HK-2 (cell line): ENCODE measurements at regions not wholly inside any gene's neighbourhood (a gene's known extent, or its start where the extent isn't known, plus 50 kb on each side); places are given as distances from the start of the nearest gene placed in this dataset.
A peak's percentile ranks its signal among the peaks of the same experiment; 100 is the strongest.
"Not testable (repeated sequence)": the region's sequence is repeated elsewhere in the genome, so short reads cannot be mapped to it uniquely, and the experiment has no call there.

Source experiments
- DNase-seq: peaks from one replicate; pipeline ENCODE4 v3.0.0-alpha.2; 2018; ENCODE audit not compliant: unreplicated experiment

DNA sequence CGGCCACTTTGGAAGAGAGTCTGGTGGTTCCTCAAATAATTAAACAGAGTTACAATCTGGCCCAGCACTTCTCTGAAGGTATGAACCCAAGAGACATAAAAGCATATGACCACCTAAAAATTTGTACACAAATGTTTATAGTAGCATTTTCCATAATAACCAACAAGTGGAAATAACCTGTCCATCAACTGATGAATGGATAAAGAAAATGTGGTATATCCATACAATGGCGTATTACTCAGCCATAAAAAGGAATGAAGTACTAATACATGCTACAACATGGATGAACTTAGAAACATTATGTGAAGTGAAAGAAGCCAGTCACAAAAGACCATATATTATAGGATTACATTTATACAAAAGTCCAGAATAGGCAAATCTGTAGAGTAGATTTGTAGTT is 76.0 kb upstream of the RGPD5 start:
- DNase-seq = no peak

- no peak for DNase-seq
Observed at GRCh38 chr2:109719871-109720270, 74.2 kb upstream of the RGPD5 start.

GRCh38 chr2:109720380-109721106 is 73.6 kb upstream of the RGPD5 start:
- DNase-seq = no peak

DNA sequence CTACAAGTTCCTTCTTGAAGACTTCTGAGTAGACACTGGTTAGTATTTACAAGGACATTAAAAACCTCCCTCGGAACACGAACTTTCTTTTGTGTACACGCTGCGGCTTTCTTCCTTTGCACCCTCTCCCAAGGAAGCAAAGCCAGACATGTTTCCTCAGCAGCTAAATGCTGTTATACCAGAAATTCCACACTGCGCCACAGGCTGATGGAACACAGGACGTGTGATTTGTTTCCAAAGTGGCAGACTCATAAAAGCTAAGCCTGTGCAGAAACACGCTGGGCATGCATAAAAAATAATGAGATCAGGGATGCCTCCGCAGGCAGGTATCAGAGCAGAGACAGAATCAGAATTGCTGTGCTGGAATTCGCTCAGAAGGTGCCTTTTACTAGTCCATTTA is 73.0 kb upstream of the RGPD5 start:
- DNase-seq = no peak

GRCh38 chr2:109721626-109722025 is 72.5 kb upstream of the RGPD5 start:
- DNase-seq = no peak

- DNase-seq = no peak
Observed at GRCh38 chr2:109722026-109722425, 72.1 kb upstream of the RGPD5 start.

- DNase-seq = not testable (repeated sequence)
Observed at GRCh38 chr2:109722640-109723039, 71.5 kb upstream of the RGPD5 start.

GRCh38 chr2:109723153-109723552 is 71.0 kb upstream of the RGPD5 start:
- DNase-seq = not testable (repeated sequence)

DNA sequence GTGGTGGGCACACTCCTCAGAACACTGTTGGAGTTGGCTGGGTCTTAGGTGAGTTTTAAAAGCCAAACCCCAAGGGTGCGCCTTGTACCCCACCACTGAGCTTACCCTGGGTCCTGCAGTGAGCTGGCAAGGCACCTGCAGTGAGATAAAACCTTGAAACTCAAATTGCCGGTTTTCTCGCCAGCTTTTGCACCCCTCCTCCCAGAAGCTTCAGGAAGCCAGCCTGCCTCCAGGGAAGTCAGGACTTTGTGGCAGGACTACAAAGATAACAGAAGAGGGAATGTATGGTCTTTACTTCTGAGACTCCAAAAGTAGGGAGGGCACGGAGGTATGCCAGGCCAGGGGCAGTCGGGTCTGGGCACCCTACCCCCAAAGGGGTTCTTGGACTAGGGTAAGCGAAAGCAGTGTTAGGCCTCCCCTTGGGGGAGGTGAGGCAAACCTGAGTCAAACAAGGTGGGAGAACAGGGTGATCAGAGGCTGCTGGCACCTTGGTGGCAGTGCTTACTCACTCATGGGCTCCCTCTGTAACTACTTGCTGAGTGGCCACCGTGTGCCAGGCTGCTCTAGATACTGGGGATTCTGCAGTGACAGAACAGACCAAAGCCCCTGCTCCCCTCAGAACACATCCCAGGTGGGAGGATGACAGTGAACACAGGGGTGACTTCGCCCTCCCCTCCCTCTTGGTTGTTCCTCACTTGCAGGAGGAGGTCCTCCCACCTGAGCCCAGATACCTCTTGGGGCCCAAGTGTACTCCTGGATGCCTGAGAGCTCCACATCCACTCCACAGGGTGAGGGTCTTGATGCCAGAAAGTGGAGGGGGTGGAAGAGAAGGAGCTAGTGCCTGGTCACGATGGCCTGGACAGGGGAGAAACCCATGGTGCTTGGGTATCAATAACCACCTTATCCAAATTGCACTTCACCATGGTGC is 69.3 kb upstream of the RGPD5 start:
- DNase-seq = no peak

- DNase-seq = peak; percentile 74
Observed at GRCh38 chr2:109726379-109727270, 67.5 kb upstream of the RGPD5 start.

DNA sequence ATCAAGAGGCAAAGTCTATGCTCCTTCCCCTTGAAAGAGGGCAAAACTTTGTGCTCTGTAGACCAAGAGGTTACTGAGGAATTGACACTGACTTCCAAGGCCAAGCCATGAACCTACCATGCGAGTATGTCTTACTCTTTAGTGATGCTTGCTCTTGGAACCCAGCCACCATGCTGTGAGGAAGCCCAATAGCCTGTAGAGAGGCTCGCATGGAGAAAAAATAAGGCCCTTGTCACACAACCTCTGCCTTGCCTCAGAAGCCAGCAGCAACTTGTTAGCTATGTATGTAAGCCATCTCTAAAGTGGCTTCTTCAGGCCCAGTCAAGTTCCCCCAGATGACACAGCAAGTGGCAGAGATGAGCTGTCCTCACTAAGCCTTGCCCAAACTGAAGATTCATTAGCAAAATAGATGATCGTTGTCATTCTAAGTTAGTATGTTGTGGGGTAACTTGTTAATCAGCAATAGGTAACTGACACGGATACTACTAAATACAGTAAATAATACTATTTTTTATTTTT is 66.1 kb upstream of the RGPD5 start:
- no peak for DNase-seq

- not testable (repeated sequence) for DNase-seq
Observed at GRCh38 chr2:109733746-109734145, 60.4 kb upstream of the RGPD5 start.

DNA sequence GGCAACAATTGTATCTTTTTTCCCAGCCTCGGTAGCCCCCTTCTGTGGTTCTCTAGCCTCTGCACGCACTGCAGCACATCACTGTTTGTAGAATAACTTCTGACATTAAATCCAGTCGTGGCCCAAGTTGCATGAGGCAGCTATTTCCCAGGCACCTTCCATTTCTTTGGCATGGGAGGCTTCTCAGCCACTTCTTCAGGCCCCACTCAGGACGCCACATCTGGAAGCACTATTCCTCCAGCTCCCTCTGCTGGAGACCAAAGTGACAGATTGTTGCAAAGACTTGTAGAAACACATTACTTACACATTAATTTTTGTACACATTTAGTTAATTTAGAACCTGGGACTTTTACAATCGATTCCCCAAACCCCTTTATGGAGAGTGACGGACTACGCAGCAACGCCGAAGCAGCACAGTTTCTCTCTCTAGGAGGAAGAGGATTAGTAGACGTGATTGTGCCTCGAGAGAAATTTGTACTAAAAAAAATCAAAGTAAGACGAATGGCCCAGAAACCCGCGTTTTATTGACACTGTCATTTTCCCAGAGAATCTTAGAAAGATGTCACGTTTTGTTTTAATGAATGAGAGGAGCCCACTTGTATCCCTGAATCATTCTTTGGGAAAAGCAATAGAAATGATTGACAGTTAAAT is 57.8 kb upstream of the RGPD5 start:
- DNase-seq = peak; percentile 49
